SK-N-SH treated with all-trans-retinoic acid at 6 μM for 48 hours (cell line): ENCODE measurements at regions not wholly inside any gene's neighbourhood (a gene's known extent, or its start where the extent isn't known, plus 50 kb on each side); places are given as distances from the start of the nearest gene placed in this dataset.

Source experiments
- ATAC-seq: fragments of 200-7000 bp; cut with Tn5 transposase; 3 replicates; pipeline ENCODE4 v1.9.1; 2020; ENCODE audit warnings: mild to moderate bottlenecking, moderate library complexity
- ARNTL ChIP-seq: fragments of 450-650 bp; formaldehyde crosslinking; IDR thresholded peaks from 2 replicates; pipeline ENCODE4 v1.5.0; 2020; ENCODE audit warnings: low read depth, mild to moderate bottlenecking, moderate library complexity, borderline replicate concordance
- BACH2 ChIP-seq: fragments of 250-450 bp; sonication (Bioruptor Pico); IDR thresholded peaks from 2 replicates; pipeline ENCODE4 v1.9.0; 2021; ENCODE audit warnings: mild to moderate bottlenecking, borderline replicate concordance
- CREB5 ChIP-seq: fragments of 250-450 bp; sonication (Bioruptor Pico); IDR thresholded peaks from 2 replicates; pipeline ENCODE4 v1.5.1; 2020; ENCODE audit warnings: low read depth, mild to moderate bottlenecking, moderate library complexity
- CSDC2 ChIP-seq: fragments of 250-450 bp; sonication (Bioruptor Pico); IDR thresholded peaks from 2 replicates; pipeline ENCODE4 v1.5.0; 2020; ENCODE audit warnings: mild to moderate bottlenecking, moderate library complexity
- ESRRG ChIP-seq: fragments of 250-450 bp; sonication (Bioruptor Pico); IDR thresholded peaks from 2 replicates; pipeline ENCODE4 v1.6.1; 2021; ENCODE audit warnings: mild to moderate bottlenecking
- GLIS3 ChIP-seq: fragments of 250-450 bp; sonication (Bioruptor Pico); IDR thresholded peaks from 2 replicates; pipeline ENCODE4 v1.5.0; 2020; ENCODE audit warnings: mild to moderate bottlenecking, moderate library complexity
- ISL1 ChIP-seq: fragments of 250-450 bp; sonication (Bioruptor Pico); IDR thresholded peaks from 2 replicates; pipeline ENCODE4 v2.1.2; 2022; ENCODE audit warnings: mild to moderate bottlenecking, moderate library complexity
- OSR1 ChIP-seq: fragments of 250-450 bp; sonication (Bioruptor Pico); IDR thresholded peaks from 2 replicates; pipeline ENCODE4 v1.8.0; 2022; ENCODE audit warnings: moderate library complexity, mild to moderate bottlenecking, inconsistent platforms
- PATZ1 ChIP-seq: fragments of 250-450 bp; sonication (Bioruptor Pico); IDR thresholded peaks from 2 replicates; pipeline ENCODE4 v1.8.0; 2020; ENCODE audit warnings: mild to moderate bottlenecking, moderate library complexity, borderline replicate concordance
- POU6F1 ChIP-seq: fragments of 250-450 bp; sonication (Bioruptor Pico); IDR thresholded peaks from 2 replicates; pipeline ENCODE4 v1.8.0; 2021; ENCODE audit warnings: low read depth, mild to moderate bottlenecking, moderate library complexity, borderline replicate concordance
- RARB ChIP-seq: fragments of 250-450 bp; sonication (Bioruptor Pico); IDR thresholded peaks from 2 replicates; pipeline ENCODE4 v1.8.0; 2021; ENCODE audit warnings: mild to moderate bottlenecking, moderate library complexity
- SNAI2 ChIP-seq: fragments of 250-450 bp; sonication (Bioruptor Pico); IDR thresholded peaks from 2 replicates; pipeline ENCODE4 v1.5.0; 2020; ENCODE audit warnings: mild to moderate bottlenecking, moderate library complexity
- TCF4 ChIP-seq: fragments of 250-450 bp; sonication (Bioruptor Pico); IDR thresholded peaks from 2 replicates; pipeline ENCODE4 v1.8.0; 2021; ENCODE audit warnings: mild to moderate bottlenecking, moderate library complexity, borderline replicate concordance
- TOX ChIP-seq: fragments of 250-450 bp; sonication (Bioruptor Pico); IDR thresholded peaks from 2 replicates; pipeline ENCODE4 v1.8.0; 2021; ENCODE audit warnings: mild to moderate bottlenecking, moderate library complexity, borderline replicate concordance
- TSHZ2 ChIP-seq: fragments of 250-450 bp; sonication (Bioruptor Pico); IDR thresholded peaks from 2 replicates; pipeline ENCODE4 v1.5.0; 2020; ENCODE audit warnings: mild to moderate bottlenecking, moderate library complexity
- ZC3H10 ChIP-seq: fragments of 250-450 bp; sonication (Bioruptor Pico); IDR thresholded peaks from 2 replicates; pipeline ENCODE4 v1.5.1; 2021; ENCODE audit warnings: mild to moderate bottlenecking, moderate library complexity
- ZFP3 ChIP-seq: fragments of 250-450 bp; sonication (Bioruptor Pico); IDR thresholded peaks from 2 replicates; pipeline ENCODE4 v1.5.0; 2020; ENCODE audit warnings: mild to moderate bottlenecking, moderate library complexity
- ZFP30 ChIP-seq: fragments of 450-650 bp; formaldehyde crosslinking; IDR thresholded peaks from 2 replicates; pipeline ENCODE4 v1.5.0; 2022; ENCODE audit warnings: mild to moderate bottlenecking, moderate library complexity
- ZNF565 ChIP-seq: fragments of 450-650 bp; formaldehyde crosslinking; conservative IDR thresholded peaks from 2 replicates; pipeline ENCODE4 v1.5.0; 2020; ENCODE audit warnings: low read depth, mild to moderate bottlenecking, moderate library complexity
- ZNF70 ChIP-seq: fragments of 450-650 bp; formaldehyde crosslinking; IDR thresholded peaks from 2 replicates; pipeline ENCODE4 v1.5.0; 2020; ENCODE audit warnings: mild to moderate bottlenecking, moderate library complexity
- ZNF8 ChIP-seq: fragments of 450-650 bp; formaldehyde crosslinking; IDR thresholded peaks from 2 replicates; pipeline ENCODE4 v1.5.0; 2020; ENCODE audit warnings: mild to moderate bottlenecking, moderate library complexity

- ATAC-seq: peak; percentile 57
- TF ChIP-seq TOX (CRISPR knock-in tag) (no peak), ZNF565 (CRISPR knock-in tag) (no peak)
These were observed 69.8 kb upstream of the IFNG-AS1 start for GRCh38 chr12:67919406-67919805.

- ATAC-seq: peak; percentile 39; the same call in 1 of the 3 replicates
- TF ChIP-seq GLIS3 (CRISPR knock-in tag): no peak
- no peak for TF ChIP-seq SNAI2 (CRISPR knock-in tag)
- no peak for TF ChIP-seq OSR1 (CRISPR knock-in tag)
- no peak for TF ChIP-seq RARB (CRISPR knock-in tag)
- TF ChIP-seq PATZ1 (CRISPR knock-in tag): no peak
- no peak for TF ChIP-seq ZFP3 (CRISPR knock-in tag)
- no peak for TF ChIP-seq CREB5 (CRISPR knock-in tag)
- no peak for TF ChIP-seq CSDC2 (CRISPR knock-in tag)
- TF ChIP-seq ZNF70 (CRISPR knock-in tag): no peak
- TF ChIP-seq ZNF8 (CRISPR knock-in tag): no peak
- TF ChIP-seq ARNTL (CRISPR knock-in tag): no peak
- TF ChIP-seq ESRRG (CRISPR knock-in tag): no peak
- no peak for TF ChIP-seq TOX (CRISPR knock-in tag)
- no peak for TF ChIP-seq ZNF565 (CRISPR knock-in tag)
- TF ChIP-seq ZFP30 (CRISPR knock-in tag): no peak
These were observed 68.8 kb upstream of the IFNG-AS1 start for GRCh38 chr12:67920413-67920812.

- ATAC-seq: peak; percentile 51; the same call in 2 of the 3 replicates
- TF ChIP-seq TCF4 (no peak), ZNF8 (CRISPR knock-in tag) (no peak)
- TF ChIP-seq, all 23 proteins: peak for 0
These were observed 68.0 kb upstream of the IFNG-AS1 start for GRCh38 chr12:67921286-67921685.

GRCh38 chr12:67922245-67922644 is 67.0 kb upstream of the IFNG-AS1 start:
- no peak for ATAC-seq
- TF ChIP-seq GLIS3 (CRISPR knock-in tag) (no peak), CREB5 (CRISPR knock-in tag) (no peak), CSDC2 (CRISPR knock-in tag) (no peak), ISL1 (no peak), SNAI2 (CRISPR knock-in tag) (no peak), ARNTL (CRISPR knock-in tag) (no peak), ZNF565 (CRISPR knock-in tag) (no peak), ZFP30 (CRISPR knock-in tag) (no peak), ZC3H10 (CRISPR knock-in tag) (no peak), POU6F1 (CRISPR knock-in tag) (no peak), TCF4 (no peak), BACH2 (no peak), TSHZ2 (CRISPR knock-in tag) (no peak)
